Keratinocyte (primary cell): ENCODE measurements at regions not wholly inside any gene's neighbourhood (a gene's known extent, or its start where the extent isn't known, plus 50 kb on each side); places are given as distances from the start of the nearest gene placed in this dataset.

Experiments
- EZH2 ChIP-seq: IDR thresholded peaks from one replicate; pipeline ENCODE4 v1.6.1; 2012; ENCODE audit warnings: inconsistent platforms, mild to moderate bottlenecking, low read length, moderate library complexity
- TF ChIP-seq, protein P1 (sequence below), 3 experiments: IDR thresholded peaks in 1 of 3; conservative IDR thresholded peaks in 1 of 3; optimal IDR thresholded peaks in 1 of 3; 2 replicates in 2 of 3; 3 replicates in 1 of 3; pipeline versions ENCODE3 to v1.5.1; 2011; ENCODE audit warnings: low read length in 3 of 3, mild to moderate bottlenecking in 3 of 3, moderate library complexity in 2 of 3, control low read depth in 1 of 3, inconsistent platforms in 1 of 3; ENCODE audit not compliant: insufficient read depth in 2 of 3; ENCODE audit errors: extremely low read depth in 1 of 3

DNA sequence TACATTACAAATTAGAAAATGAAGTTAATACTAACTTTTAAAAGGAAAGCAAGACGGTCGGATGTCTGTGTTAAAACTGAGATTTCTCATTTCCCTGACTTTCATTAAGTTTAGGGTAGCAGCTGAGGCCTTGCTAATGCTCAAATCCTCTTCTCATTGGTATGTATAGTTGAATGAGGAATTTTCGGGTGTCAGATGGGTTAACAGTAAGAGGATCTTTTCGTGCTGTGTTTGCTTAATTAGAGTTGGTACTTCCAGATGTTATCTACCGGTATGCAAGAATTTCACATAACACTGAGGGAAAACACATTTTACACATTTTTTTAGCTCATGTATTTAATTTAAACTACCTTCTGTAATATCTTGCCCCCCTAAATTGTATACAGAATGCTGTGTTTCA lies 168.2 kb upstream of the CTNND2 start:
- TF ChIP-seq, protein P1, sequence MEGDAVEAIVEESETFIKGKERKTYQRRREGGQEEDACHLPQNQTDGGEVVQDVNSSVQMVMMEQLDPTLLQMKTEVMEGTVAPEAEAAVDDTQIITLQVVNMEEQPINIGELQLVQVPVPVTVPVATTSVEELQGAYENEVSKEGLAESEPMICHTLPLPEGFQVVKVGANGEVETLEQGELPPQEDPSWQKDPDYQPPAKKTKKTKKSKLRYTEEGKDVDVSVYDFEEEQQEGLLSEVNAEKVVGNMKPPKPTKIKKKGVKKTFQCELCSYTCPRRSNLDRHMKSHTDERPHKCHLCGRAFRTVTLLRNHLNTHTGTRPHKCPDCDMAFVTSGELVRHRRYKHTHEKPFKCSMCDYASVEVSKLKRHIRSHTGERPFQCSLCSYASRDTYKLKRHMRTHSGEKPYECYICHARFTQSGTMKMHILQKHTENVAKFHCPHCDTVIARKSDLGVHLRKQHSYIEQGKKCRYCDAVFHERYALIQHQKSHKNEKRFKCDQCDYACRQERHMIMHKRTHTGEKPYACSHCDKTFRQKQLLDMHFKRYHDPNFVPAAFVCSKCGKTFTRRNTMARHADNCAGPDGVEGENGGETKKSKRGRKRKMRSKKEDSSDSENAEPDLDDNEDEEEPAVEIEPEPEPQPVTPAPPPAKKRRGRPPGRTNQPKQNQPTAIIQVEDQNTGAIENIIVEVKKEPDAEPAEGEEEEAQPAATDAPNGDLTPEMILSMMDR (optimal IDR thresholded peaks at IDR 0.05 in 1 of 3, IDR thresholded peaks at IDR 0.05 in 1 of 3, conservative IDR thresholded peaks at IDR 0.05 in 1 of 3; ENCODE audit: extremely low read depth in 1 of 3, insufficient read depth in 2 of 3, low read length in 3 of 3), result no peak
- no peak for TF ChIP-seq EZH2
